ENCODE measurements at regions not wholly inside any gene's neighbourhood (a gene's known extent, or its start where the extent isn't known, plus 50 kb on each side); places are given as distances from the start of the nearest gene placed in this dataset.

GRCh38 chr18:51248685-51249084 lies 51.2 kb upstream of the MEX3C start:
- no peak overlapping the region for H3K4me3 Mint-ChIP-seq

GRCh38 chr18:51250006-51250405 lies 52.5 kb upstream of the MEX3C start:
- Histone ChIP-seq H3K27ac (ENCODE audit: low read depth, low read length) (no peak overlapping the region), H3K9me3 (ENCODE audit: control insufficient read depth in 1 of 2, low read length in 2 of 2) (no peaks in the 10 kb centered on the region), H3K4me3 (ENCODE audit: low read length in 2 of 2) (no peak overlapping the region), H3K27me3 (ENCODE audit: insufficient read depth, low read length) (no peaks in the 10 kb centered on the region), H3K36me3 (ENCODE audit: insufficient read depth, low read length) (no peaks in the 10 kb centered on the region), H3K4me1 (ENCODE audit: insufficient read depth, low read length) (no peaks in the 10 kb centered on the region)
- Mint-ChIP-seq H3K27me3 (peaks cover 3 to 12% of the 10 kb centered on the region in 2 donors), H3K36me3 (no peaks in the 10 kb centered on the region), H3K4me3 (no peak overlapping the region), H3K4me1 (no peaks in the 10 kb centered on the region), H3K9me3 (peaks cover 0 to 3% (median 0%) of the 10 kb centered on the region in 8 donors), H3K27ac (no peak overlapping the region)
- CTCF ChIA-PET (ENCODE audit: partially characterized antibody) = no interaction called here
- DNase-seq = no peak
- intact Hi-C loops (cut with micrococcal nuclease) = no loop called here
- POLR2A ChIA-PET (ENCODE audit: partially characterized antibody) = no interaction called here

More at GRCh38 chr18:51248685-51249084, 51.2 kb upstream of the MEX3C start:
- Histone ChIP-seq H3K27me3 (ENCODE audit: insufficient read depth, low read length) (no peaks in the 10 kb centered on the region), H3K4me1 (ENCODE audit: insufficient read depth, low read length) (no peaks in the 10 kb centered on the region), H3K4me3 (ENCODE audit: low read length in 2 of 2) (no peak overlapping the region), H3K27ac (ENCODE audit: low read depth, low read length) (no peak overlapping the region), H3K9me3 (ENCODE audit: control insufficient read depth in 1 of 2, low read length in 2 of 2) (no peaks in the 10 kb centered on the region), H3K36me3 (ENCODE audit: insufficient read depth, low read length) (no peaks in the 10 kb centered on the region)
- peaks cover 0 to 3% (median 0%) of the 10 kb centered on the region in 8 donors for H3K9me3 Mint-ChIP-seq
- no peak for DNase-seq
- H3K36me3 Mint-ChIP-seq = no peaks in the 10 kb centered on the region
- no peak overlapping the region for H3K27ac Mint-ChIP-seq
- peaks cover 3 to 12% of the 10 kb centered on the region in 2 donors for H3K27me3 Mint-ChIP-seq
- intact Hi-C loops (cut with micrococcal nuclease) = no loop called here
- ChIA-PET POLR2A (ENCODE audit: partially characterized antibody) (no interaction called here), CTCF (ENCODE audit: partially characterized antibody) (no interaction called here)
- H3K4me1 Mint-ChIP-seq = no peaks in the 10 kb centered on the region

- Histone ChIP-seq H3K27me3 (ENCODE audit: insufficient read depth, low read length) (no peaks in the 10 kb centered on the region), H3K9me3 (ENCODE audit: control insufficient read depth in 1 of 2, low read length in 2 of 2) (no peaks in the 10 kb centered on the region), H3K4me3 (ENCODE audit: low read length in 2 of 2) (no peak overlapping the region), H3K36me3 (ENCODE audit: insufficient read depth, low read length) (no peaks in the 10 kb centered on the region), H3K27ac (ENCODE audit: low read depth, low read length) (no peak overlapping the region), H3K4me1 (ENCODE audit: insufficient read depth, low read length) (no peaks in the 10 kb centered on the region)
- no peak for DNase-seq
- Mint-ChIP-seq H3K27me3 (peaks cover 3 to 10% of the 10 kb centered on the region in 2 donors), H3K9me3 (no peaks in the 10 kb centered on the region), H3K4me1 (no peaks in the 10 kb centered on the region), H3K4me3 (no peak overlapping the region), H3K27ac (no peak overlapping the region), H3K36me3 (no peaks in the 10 kb centered on the region)
- ChIA-PET CTCF (ENCODE audit: partially characterized antibody) (no interaction called here), POLR2A (ENCODE audit: partially characterized antibody) (no interaction called here)
- intact Hi-C loops (cut with micrococcal nuclease) = no loop called here
Observed at GRCh38 chr18:51250458-51251024, 53.1 kb upstream of the MEX3C start.

GRCh38 chr18:51251625-51252024 lies 54.1 kb upstream of the MEX3C start:
- ChIA-PET POLR2A (ENCODE audit: partially characterized antibody) (no interaction called here), CTCF (ENCODE audit: partially characterized antibody) (no interaction called here)
- Histone ChIP-seq H3K27ac (ENCODE audit: low read depth, low read length) (no peak overlapping the region), H3K4me1 (ENCODE audit: insufficient read depth, low read length) (no peaks in the 10 kb centered on the region), H3K9me3 (ENCODE audit: control insufficient read depth in 1 of 2, low read length in 2 of 2) (no peaks in the 10 kb centered on the region), H3K4me3 (ENCODE audit: low read length in 2 of 2) (no peak overlapping the region), H3K27me3 (ENCODE audit: insufficient read depth, low read length) (no peaks in the 10 kb centered on the region), H3K36me3 (ENCODE audit: insufficient read depth, low read length) (no peaks in the 10 kb centered on the region)
- H3K27ac Mint-ChIP-seq = no peak overlapping the region
- peaks cover 3 to 12% of the 10 kb centered on the region in 2 donors for H3K27me3 Mint-ChIP-seq
- intact Hi-C loops (cut with micrococcal nuclease) = no loop called here
- no peaks in the 10 kb centered on the region for H3K4me1 Mint-ChIP-seq
- H3K36me3 Mint-ChIP-seq = no peaks in the 10 kb centered on the region
- no peak overlapping the region for H3K4me3 Mint-ChIP-seq
- no peak for DNase-seq
- H3K9me3 Mint-ChIP-seq = no peaks in the 10 kb centered on the region

- no peak overlapping the region for H3K27ac ChIP-seq (ENCODE audit: low read depth, low read length)
- intact Hi-C loops (cut with micrococcal nuclease) = no loop called here
- CTCF ChIA-PET (ENCODE audit: partially characterized antibody) = no interaction called here
- no peaks in the 10 kb centered on the region for H3K4me1 Mint-ChIP-seq
- peaks cover 3 to 8% of the 10 kb centered on the region in 2 donors for H3K27me3 Mint-ChIP-seq
- H3K4me3 ChIP-seq (ENCODE audit: low read length in 2 of 2) = no peak overlapping the region
- no peaks in the 10 kb centered on the region for H3K36me3 Mint-ChIP-seq
- no peak for DNase-seq
- H3K4me1 ChIP-seq (ENCODE audit: insufficient read depth, low read length) = no peaks in the 10 kb centered on the region
- POLR2A ChIA-PET (ENCODE audit: partially characterized antibody) = no interaction called here
- no peaks in the 10 kb centered on the region for H3K9me3 Mint-ChIP-seq
- no peak overlapping the region for H3K4me3 Mint-ChIP-seq
- H3K27ac Mint-ChIP-seq = no peak overlapping the region
- H3K27me3 ChIP-seq (ENCODE audit: insufficient read depth, low read length) = no peaks in the 10 kb centered on the region
- H3K9me3 ChIP-seq (ENCODE audit: control insufficient read depth in 1 of 2, low read length in 2 of 2) = no peaks in the 10 kb centered on the region
- no peaks in the 10 kb centered on the region for H3K36me3 ChIP-seq (ENCODE audit: insufficient read depth, low read length)
Observed at GRCh38 chr18:51253476-51253875, 56.0 kb upstream of the MEX3C start.

GRCh38 chr18:51255693-51256092 lies 58.2 kb upstream of the MEX3C start:
- Mint-ChIP-seq H3K27me3 (peaks cover 9 to 10% of the 10 kb centered on the region in 2 donors), H3K4me1 (no peaks in the 10 kb centered on the region), H3K36me3 (no peaks in the 10 kb centered on the region), H3K4me3 (no peak overlapping the region), H3K27ac (no peak overlapping the region), H3K9me3 (no peaks in the 10 kb centered on the region)
- ChIA-PET CTCF (ENCODE audit: partially characterized antibody) (no interaction called here), POLR2A (ENCODE audit: partially characterized antibody) (no interaction called here)
- no peak for DNase-seq
- Histone ChIP-seq H3K27ac (ENCODE audit: low read depth, low read length) (no peak overlapping the region), H3K4me1 (ENCODE audit: insufficient read depth, low read length) (no peaks in the 10 kb centered on the region), H3K36me3 (ENCODE audit: insufficient read depth, low read length) (no peaks in the 10 kb centered on the region), H3K4me3 (ENCODE audit: low read length in 2 of 2) (no peak overlapping the region), H3K27me3 (ENCODE audit: insufficient read depth, low read length) (no peaks in the 10 kb centered on the region), H3K9me3 (ENCODE audit: control insufficient read depth in 1 of 2, low read length in 2 of 2) (no peaks in the 10 kb centered on the region)
- intact Hi-C loops (cut with micrococcal nuclease) = no loop called here

- H3K4me1 ChIP-seq (ENCODE audit: insufficient read depth, low read length) = no peaks in the 10 kb centered on the region
- no peaks in the 10 kb centered on the region for H3K36me3 Mint-ChIP-seq
- POLR2A ChIA-PET (ENCODE audit: partially characterized antibody) = no interaction called here
- no peak overlapping the region for H3K27ac ChIP-seq (ENCODE audit: low read depth, low read length)
- no peaks in the 10 kb centered on the region for H3K9me3 ChIP-seq (ENCODE audit: control insufficient read depth in 1 of 2, low read length in 2 of 2)
- CTCF ChIA-PET (ENCODE audit: partially characterized antibody) = no interaction called here
- no peak overlapping the region for H3K27ac Mint-ChIP-seq
- no peaks in the 10 kb centered on the region for H3K9me3 Mint-ChIP-seq
- no peaks in the 10 kb centered on the region for H3K4me1 Mint-ChIP-seq
- no peak overlapping the region for H3K4me3 Mint-ChIP-seq
- H3K4me3 ChIP-seq (ENCODE audit: low read length in 2 of 2) = no peak overlapping the region
- DNase-seq = no peak
- peaks cover 6 to 13% of the 10 kb centered on the region in 2 donors for H3K27me3 Mint-ChIP-seq
- intact Hi-C loops (cut with micrococcal nuclease) = no loop called here
- H3K36me3 ChIP-seq (ENCODE audit: insufficient read depth, low read length) = no peaks in the 10 kb centered on the region
- peaks cover 6% of the 10 kb centered on the region for H3K27me3 ChIP-seq (ENCODE audit: insufficient read depth, low read length)
Observed at GRCh38 chr18:51257150-51257549, 59.7 kb upstream of the MEX3C start.

GRCh38 chr18:51260118-51260517 lies 62.6 kb upstream of the MEX3C start:
- H3K4me1 Mint-ChIP-seq = no peaks in the 10 kb centered on the region
- H3K36me3 Mint-ChIP-seq = no peaks in the 10 kb centered on the region
- no peaks in the 10 kb centered on the region for H3K36me3 ChIP-seq (ENCODE audit: insufficient read depth, low read length)
- no peaks in the 10 kb centered on the region for H3K4me1 ChIP-seq (ENCODE audit: insufficient read depth, low read length)
- no peaks in the 10 kb centered on the region for H3K9me3 ChIP-seq (ENCODE audit: control insufficient read depth in 1 of 2, low read length in 2 of 2)
- H3K4me3 ChIP-seq (ENCODE audit: low read length in 2 of 2) = no peak overlapping the region
- H3K27me3 Mint-ChIP-seq = peaks cover 8 to 18% of the 10 kb centered on the region in 2 donors
- no peak overlapping the region for H3K27ac Mint-ChIP-seq
- no peaks in the 10 kb centered on the region for H3K9me3 Mint-ChIP-seq
- no peak overlapping the region for H3K27ac ChIP-seq (ENCODE audit: low read depth, low read length)
- ChIA-PET POLR2A (ENCODE audit: partially characterized antibody) (no interaction called here), CTCF (ENCODE audit: partially characterized antibody) (no interaction called here)
- peaks cover 6% of the 10 kb centered on the region for H3K27me3 ChIP-seq (ENCODE audit: insufficient read depth, low read length)
- intact Hi-C loops (cut with micrococcal nuclease) = no loop called here
- DNase-seq = no peak
- H3K4me3 Mint-ChIP-seq = no peak overlapping the region
